Activated CD4-positive, alpha-beta T cell treated with anti-CD3 and anti-CD28 coated beads, Interleukin-10, Interleukin-2, amounts not matched to agents 100 ng/mL and 50 ng/mL, durations not matched to agents 16 hours and 8 hours (primary cell): ENCODE measurements at regions not wholly inside any gene's neighbourhood (a gene's known extent, or its start where the extent isn't known, plus 50 kb on each side); places are given as distances from the start of the nearest gene placed in this dataset.
"Not testable (repeated sequence)": the region's sequence is repeated elsewhere in the genome, so short reads cannot be mapped to it uniquely, and the experiment has no call there.

Source experiments
- DNase-seq: peaks from one replicate; pipeline ENCODE4 v3.0.0-alpha.2; 2020

DNA sequence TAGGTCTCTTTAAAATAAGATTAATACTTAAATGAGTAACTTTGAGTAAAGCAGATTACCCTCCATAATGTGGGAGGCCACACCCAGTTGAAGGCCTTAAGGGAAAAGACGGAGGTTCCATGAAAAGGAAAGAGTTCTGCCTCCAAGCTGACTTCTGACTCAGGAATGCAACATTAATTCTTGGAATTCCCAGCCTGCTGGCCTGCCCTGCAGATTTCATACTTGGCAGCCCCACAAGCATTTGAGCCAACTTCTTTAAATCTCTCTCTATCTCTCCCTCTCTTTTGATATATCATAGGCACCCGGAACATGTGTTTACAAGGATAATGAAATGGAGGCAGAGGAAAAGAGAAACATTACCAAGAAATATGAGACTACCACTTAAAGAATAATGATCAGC is 902.3 kb upstream of the MIR17HG start:
- DNase-seq = no peak

DNA sequence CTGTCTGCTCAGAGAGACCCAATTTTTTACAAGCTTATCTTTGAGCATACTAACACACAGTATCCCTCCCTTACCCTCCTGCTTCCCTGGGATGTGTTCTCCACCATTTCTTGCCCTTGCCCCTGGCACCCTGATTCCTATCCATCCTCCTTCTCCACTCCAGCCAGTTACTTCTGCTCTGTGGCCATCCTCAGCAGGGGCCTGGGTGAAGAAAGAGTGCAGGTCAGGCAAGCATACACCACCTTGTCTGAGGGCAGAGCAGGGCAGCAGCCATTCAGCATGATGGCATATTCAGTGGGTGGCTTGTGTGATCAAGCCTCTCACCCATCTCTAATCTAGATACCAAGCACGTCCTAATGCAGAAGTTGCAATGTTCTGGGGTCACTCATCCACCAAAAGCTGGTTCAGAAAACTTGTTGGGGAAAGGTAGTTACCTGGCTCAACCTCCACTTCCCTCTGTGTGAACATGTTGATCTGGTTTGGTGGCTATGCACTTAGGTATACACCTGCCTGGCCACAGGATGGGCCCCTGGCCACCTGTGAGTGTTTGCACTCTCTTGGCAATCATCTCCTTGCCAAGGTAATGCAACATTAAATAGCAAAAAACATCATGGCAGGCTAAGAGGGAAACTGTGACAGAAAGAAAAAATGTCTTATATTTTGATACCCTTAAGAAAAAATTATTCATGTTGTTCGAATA is 900.3 kb upstream of the MIR17HG start:
- no peak for DNase-seq

DNA sequence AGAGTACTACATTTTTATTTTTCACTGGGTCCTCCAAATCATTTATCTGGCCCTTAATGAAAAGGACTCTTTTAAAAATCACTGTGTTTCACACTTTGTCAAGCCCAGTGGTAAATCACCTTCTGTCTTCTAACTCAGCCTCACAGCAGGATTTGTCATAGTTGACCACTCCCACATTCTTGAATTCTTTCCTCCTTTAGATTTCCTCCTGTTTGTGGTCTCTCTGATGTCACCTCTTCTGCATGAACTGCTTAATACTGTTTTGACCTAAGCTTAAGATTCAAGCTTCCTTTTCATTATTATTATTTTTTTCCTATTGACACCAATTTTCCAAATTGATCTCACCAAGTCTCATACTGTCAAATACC is 899.8 kb upstream of the MIR17HG start:
- no peak for DNase-seq

DNA sequence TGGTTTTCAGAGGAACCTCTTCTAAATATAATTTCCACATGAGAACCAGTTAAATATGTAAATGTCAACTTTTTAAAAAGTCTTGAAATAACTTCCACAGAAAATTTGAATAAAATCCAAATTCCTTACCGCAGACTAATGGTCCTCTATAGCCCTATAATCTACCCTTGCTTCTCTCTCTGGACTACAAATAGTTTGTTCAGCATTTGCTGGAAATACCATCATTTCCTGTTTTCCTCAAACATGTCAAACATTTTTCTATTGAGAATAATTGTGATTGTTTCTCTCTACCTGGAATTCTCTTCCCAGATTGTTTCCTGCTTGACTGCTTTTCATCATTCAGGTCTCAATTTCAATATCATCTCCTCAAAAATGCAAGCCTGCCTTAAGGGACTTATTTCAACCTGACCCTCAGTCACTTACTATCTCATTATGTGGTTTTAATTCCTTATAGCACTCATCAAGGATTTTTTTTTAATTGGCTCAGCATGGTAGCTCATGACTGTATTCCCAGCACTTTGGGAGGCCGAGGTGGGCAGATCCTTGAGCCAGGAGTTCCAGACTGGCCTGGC is 898.9 kb upstream of the MIR17HG start:
- DNase-seq = no peak

DNA sequence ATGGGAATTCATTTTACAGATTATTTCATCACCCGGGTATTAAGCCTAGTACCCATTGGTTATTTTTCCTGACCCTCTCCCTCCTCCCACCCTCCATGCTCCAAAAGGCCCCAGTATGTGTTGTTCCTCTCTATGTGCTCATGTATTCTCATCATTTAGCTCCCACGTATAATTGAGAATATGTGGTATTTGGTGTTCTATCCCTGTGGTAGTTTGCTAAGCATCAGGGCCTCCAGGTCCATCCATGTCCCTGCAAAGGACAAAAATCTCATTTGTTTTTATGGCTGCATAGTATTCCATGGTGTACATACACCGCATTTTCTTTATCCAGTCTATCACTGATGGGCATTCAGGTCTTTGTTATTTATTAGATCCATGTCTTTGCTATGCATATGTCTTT is 894.1 kb upstream of the MIR17HG start:
- DNase-seq = no peak

DNA sequence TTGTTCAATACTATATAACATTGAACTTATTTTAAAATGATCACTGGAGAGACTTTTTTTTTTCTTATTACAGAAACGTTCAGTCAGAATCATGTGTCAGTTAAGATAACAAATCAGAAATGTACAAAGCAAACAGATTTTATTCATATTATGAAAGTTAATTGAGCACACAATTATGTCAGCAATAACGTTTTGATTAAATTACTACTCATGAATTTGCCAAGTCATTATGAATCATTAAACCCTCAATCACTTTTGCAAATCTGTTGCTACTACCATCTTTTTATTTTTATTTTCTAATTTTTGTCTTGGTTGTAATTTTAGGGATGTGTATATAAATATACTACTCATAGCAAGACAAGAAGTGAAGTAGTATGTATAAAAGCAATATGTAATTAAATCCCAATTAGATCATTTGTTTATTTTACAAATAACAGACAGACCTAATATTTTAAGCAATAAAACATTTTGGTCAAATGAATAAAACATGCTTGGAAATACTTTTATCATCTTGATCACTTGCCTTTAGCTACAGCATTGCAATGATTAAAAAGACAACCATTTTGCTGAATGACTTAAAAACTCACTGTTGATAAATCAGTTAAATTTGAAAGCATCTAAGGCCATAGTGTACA is 893.4 kb upstream of the MIR17HG start:
- no peak for DNase-seq

DNA sequence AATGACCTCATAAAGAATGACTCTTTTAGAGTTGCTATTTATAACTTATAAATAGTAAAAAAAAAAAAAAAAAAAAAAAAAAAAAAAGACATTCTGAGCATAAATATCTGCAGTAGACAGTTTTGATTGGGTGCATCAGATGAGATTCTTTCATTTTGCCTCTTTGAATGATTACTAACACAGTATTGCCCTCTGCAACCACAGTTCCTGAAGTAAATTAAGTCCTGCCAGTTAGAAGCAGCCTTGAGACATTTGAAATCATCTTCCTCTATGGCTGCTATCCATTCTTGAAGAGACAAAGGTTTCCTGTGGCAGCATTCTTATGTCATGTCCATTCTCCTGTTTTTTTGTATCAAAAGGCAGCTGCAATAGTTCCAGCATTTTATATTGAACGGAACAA is 892.4 kb upstream of the MIR17HG start:
- DNase-seq = no peak

DNA sequence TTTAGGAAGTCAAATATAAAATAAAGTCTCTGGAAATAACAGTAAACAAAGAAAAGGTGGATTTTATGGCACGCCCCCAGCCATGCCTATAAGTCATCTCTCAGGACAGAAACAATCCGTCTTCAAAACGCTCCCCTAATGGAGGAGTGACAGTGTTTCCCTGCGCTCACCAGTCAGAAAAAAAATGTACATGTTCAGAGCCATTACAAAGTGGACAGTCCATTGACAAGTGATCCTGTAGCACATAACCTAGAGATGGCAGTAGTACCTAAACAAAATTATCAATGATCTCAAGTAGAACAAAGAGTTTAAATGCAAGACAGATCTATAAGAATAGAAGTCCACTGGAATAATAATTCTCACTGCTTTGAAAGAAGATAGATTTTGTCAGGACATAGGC is 891.7 kb upstream of the MIR17HG start:
- no peak for DNase-seq

DNA sequence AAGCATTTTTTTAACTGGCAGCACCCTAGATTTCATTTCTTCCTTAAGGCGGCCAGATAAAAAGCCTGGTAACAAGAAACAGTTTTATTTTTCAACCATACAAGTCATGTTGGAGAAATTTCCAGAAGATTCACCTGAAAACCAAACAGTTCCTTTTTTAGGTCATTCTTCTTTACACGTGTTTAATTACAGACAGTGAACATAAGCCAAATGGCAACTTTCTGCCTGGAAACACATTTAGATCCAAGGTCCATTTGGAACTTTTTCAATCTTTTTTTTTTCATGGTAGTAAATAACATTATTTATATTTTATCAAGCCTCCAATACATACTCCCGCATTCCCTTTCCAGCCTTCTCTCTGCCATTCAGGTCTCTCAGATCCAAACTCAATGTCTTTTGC is 886.1 kb upstream of the MIR17HG start:
- DNase-seq = no peak

DNA sequence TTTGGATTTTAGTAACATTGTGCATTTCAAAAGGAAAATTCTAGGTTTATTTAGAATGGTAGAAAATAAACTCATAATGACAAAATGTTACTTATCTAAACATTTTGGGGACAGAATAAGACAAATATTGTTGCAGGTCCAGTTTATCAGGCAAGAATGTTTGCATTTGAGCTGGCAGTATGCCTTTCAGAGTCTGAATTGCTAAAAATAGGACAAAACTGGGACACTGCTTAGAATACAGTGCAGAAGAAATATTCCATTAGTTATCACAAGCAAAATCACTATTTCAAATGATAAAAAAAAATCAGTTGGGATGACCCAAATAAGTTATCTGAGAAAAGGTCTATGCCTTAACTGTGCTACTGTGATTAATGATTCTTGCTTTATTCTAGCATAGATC is 870.3 kb upstream of the MIR17HG start:
- DNase-seq = no peak

DNA sequence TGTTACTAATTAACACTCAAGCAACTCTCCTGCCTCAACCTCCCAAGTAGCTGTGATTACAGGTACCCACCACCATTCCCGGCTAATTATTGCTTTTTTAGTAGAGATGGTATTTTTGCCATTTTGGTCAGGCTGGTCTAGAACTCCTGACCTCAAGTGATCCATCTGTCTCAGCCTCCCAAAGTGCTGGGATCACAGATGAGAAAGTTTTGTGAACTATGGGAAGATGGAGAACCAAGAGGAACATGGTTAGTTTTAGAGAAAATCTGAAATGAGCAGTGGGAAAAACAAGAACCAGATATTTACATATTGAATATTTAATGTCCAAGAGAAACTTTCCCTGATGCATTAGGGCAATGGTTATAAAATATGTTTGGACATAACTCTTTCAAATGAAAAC is 863.6 kb upstream of the MIR17HG start:
- no peak for DNase-seq

DNA sequence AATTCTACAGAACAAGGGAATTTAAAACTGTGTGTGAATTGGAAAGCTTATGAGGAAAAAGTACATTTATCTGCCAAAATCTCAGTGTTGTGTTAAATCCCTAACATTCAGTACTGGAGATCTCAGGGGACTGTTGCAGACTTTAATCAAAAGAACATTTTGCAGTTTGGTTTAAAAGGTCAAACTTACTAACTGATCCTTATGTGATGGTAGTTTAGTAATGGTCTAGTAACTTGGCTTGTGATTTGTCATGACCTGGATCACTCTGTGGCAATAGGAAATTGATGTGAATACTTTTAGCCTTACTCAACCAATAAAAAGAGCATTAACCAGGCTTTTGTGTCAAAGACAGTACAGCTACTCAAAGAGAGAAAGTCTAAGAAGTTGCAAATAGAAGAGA is 862.1 kb upstream of the MIR17HG start:
- no peak for DNase-seq

DNA sequence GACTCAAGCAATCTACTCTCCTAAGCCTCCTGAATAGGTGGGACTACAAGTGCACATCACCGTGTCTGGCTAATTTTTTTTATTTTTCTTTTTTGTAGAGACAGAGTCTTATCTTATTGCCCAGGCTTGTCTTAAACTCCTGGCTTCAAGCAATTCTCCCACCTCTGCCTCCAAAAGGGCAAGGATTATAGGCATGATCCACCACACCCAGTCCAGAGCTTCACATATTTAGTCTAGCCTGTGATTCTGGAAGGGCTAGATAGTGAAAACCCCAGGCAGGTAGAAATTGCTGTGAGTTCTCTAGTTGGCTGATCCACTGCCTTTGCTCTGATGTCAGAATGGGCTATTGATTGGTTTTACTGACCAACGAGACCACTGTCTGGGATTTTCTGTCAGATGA is 854.6 kb upstream of the MIR17HG start:
- no peak for DNase-seq

DNA sequence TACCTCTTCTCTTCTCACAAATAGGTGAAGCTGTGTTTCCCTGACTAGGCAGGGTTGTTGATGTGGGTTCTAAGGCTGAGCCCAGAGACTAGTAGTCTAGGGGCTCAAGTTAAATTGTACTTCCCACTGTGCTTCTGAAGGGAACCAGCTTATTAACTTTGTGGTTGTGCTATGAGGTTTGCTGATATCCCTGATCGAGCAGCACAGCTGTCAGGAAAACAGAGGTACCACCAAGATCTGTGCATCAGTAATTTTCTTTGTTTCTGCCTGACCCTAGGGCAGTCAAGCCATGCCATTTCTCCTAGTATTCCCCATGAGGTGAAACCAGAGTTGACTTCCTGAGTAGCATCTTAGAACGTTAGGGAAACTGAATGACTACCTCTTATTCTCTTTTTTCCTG is 853.8 kb upstream of the MIR17HG start:
- DNase-seq = no peak

DNA sequence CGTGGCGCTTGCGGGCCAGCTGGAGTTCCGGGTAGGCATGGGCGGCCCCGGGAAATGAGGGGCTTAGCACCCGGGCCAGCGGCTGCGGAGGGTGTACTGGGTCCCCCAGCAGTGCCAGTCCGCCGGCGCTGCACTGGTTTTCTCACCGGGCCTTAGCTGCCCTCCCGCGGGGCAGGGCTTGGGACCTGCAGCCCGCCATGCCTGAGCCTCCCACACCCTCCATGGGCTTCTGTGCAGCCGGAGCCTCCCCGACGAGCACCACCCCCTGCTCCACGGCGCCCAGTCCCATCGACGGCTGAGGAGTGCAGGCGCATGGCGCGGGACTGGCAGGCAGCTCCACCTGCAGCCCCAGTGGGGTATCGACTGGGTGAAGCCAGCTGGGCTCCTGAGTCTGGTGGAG is 852.6 kb upstream of the MIR17HG start:
- not testable (repeated sequence) for DNase-seq

DNA sequence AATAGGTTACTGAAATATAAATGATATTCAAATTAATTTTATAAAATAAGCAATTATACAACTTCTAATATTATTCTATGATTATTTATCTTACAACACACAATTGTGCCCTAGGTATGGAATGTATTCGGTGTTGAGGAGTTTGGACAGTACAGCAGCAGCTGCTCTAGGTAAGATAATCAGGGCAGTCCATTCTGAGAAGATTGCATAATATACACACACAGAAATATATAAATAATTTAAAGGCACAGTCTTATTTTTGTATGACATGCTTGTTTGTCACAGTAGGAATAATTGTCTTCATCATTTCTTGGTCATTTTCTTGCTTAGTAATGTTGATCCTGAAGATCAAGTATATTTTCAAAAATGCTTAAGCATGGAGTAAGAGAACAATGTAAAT is 849.4 kb upstream of the MIR17HG start:
- no peak for DNase-seq

DNA sequence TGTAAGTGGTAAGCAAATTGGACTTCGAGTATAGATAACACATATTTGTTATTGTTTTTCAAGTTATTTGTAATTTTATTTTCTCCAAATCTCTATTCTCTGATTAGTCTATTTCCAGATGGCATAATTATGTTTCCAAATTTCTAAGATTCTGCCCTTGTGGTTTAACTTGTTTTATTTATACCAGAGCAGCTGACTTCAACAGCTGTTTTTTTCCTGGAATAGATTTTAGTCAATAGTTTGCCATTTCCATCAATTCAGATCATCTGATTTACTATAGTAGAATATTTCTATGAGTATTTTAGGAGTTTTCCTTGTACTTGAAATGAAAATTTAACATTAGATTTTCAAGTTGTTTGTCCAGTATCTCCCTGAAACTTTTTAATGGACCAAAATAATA is 848.7 kb upstream of the MIR17HG start:
- no peak for DNase-seq

DNA sequence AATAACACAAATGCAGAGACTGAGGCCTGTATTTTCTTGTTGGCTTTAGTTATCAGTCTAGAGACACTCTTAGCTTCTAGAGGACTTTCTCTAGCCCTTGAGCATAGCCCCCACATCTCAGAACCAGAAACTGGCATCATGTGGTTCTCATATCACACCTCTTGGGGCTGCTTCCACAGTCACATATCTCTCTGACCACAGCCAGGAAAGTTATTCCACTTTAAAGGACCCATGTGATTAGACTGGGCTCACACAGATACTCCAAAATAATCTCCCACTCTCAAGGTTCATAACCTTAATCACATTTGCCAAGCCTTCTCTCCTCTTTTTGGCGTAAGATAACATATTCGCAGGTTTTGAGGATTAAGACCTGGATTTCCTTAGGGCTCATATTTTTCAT is 846.9 kb upstream of the MIR17HG start:
- DNase-seq = no peak

DNA sequence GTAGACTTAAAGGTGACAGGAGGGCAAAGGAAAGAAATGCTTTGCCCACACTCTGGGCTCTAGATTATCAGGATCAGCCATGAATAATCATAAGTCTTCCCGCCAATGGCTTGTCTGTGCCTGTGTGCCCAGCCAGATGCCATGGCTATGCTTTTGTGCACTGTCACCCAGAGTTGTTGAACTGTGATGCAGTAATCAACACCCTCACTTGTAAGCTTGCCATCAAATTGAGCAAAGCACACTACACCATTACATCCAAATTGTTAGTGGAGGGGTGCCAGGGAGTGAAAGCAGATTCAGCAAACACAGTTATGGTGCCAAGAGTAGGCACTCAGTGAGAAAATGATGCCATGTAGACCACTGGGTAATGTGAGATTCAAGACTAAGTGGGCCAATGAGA is 845.3 kb upstream of the MIR17HG start:
- DNase-seq = no peak

DNA sequence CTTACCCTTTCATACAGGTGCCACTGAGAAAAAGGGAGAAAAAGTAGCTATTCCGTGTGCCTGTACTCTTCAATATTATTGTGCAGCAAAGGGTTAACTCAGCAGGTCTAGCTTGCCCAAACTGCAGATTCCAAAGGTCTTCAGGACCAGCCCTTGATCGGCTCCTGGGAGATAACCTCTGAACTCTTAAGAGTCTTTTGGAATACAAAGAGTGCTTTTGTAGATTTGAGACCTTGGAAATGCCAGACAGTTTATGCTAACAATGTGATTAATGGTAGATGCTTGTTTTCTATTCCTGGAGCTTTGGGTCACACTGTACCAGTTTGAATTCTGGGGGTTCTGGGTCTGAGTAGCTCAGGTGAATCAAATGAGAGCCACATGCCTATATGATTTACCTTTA is 844.7 kb upstream of the MIR17HG start:
- DNase-seq = no peak

DNA sequence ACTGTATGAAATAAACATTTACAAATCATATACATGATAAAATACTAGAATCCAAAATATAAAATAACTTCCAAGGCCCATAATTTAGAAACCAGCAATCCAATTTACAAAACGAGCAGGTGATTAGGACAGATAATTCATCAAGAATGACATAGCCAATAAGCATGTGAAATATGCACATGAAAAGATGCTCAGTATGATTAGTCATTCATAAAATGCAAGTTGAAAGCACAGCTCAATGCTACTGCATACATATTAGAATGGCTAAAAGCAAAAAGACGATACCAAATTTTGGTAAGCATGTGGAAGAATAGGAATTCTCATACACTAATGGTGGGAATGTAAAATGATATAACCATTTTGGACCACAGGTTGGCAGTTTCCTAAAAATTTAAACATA is 837.2 kb upstream of the MIR17HG start:
- DNase-seq = no peak

DNA sequence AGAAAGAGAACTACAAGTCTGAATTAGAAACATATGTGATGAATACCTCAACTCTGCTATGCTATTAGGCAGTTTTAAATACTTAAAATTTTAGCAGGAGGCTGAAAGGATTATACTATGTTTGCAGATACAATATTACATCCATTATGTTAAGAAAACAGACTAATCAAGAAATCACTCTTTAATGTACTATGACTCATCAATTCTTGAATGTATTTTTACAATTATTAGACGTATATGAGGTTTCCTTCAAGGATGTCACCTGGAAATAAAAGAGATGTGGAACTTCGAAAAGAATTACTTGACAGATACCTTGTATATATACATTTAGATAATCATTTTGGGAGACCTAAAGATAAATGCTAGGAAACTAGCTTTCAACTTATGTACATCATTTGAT is 835.6 kb upstream of the MIR17HG start:
- DNase-seq = no peak

DNA sequence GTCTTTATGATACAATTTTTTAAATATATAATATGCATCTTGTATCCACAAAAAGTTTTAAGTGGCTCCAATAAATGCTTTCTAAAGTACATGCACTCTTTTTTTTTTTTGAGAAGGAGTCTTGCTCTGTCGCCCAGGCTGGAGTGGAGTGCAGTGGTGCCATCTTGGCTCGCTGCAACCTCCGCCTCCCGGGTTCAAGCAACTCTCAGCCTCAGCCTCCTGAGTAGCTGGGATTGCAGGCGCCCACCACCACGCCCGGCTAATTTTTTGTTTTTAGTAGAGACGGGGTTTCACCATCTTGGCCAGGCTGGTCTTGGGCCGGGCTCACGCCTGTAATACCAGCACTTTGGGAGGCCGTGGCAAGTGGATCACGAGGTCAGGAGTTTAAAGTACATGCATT is 832.8 kb upstream of the MIR17HG start:
- not testable (repeated sequence) for DNase-seq

DNA sequence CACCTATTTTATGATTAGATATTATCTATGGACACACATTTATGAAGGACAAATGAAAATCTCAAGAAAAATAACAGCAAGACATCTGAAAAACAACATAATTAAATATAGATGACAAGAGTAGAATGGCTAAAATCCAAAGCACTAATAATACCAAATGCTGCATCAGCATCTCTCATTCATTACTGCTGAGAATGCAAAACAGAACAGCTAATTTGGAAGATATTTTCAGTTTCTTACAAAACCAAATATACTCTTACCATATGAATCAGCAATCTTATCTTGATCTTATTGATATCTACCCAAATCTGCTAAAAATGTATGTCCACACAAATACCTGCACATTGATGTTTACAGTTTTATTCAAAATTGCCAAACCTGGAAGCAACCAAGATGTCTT is 829.1 kb upstream of the MIR17HG start:
- DNase-seq = no peak

DNA sequence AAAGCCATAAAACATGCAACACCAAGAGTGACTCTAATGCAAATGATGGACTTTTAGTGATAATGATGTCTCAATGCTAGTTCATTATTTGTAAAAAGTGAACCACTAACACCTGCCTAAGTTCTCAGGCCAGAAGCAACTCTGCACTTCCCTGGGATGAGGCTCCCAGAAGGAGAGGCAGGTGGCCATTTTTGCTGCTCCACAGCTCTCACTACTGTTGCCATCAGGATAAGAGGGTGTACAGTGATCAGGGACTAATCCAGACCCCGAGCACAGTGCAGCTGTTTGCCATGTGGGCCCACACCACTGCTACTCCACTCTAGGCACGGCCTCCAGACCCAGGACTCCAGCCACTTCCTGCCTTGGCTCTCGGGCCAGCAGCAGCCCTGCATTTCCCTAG is 828.3 kb upstream of the MIR17HG start:
- no peak for DNase-seq
